ENCODE measurements at regions not wholly inside any gene's neighbourhood (a gene's known extent, or its start where the extent isn't known, plus 50 kb on each side); places are given as distances from the start of the nearest gene placed in this dataset.
"Not testable (repeated sequence)": the region's sequence is repeated elsewhere in the genome, so short reads cannot be mapped to it uniquely, and the experiment has no call there.

- not testable (repeated sequence) for DNase-seq
Observed at GRCh38 chr1:147348592-147348991, 106.1 kb downstream of the CHD1L start.

GRCh38 chr1:147349533-147349932 is 107.0 kb downstream of the CHD1L start:
- no peak for DNase-seq

- no peak for DNase-seq
Observed at GRCh38 chr1:147351140-147351835, 108.8 kb downstream of the CHD1L start.

DNA sequence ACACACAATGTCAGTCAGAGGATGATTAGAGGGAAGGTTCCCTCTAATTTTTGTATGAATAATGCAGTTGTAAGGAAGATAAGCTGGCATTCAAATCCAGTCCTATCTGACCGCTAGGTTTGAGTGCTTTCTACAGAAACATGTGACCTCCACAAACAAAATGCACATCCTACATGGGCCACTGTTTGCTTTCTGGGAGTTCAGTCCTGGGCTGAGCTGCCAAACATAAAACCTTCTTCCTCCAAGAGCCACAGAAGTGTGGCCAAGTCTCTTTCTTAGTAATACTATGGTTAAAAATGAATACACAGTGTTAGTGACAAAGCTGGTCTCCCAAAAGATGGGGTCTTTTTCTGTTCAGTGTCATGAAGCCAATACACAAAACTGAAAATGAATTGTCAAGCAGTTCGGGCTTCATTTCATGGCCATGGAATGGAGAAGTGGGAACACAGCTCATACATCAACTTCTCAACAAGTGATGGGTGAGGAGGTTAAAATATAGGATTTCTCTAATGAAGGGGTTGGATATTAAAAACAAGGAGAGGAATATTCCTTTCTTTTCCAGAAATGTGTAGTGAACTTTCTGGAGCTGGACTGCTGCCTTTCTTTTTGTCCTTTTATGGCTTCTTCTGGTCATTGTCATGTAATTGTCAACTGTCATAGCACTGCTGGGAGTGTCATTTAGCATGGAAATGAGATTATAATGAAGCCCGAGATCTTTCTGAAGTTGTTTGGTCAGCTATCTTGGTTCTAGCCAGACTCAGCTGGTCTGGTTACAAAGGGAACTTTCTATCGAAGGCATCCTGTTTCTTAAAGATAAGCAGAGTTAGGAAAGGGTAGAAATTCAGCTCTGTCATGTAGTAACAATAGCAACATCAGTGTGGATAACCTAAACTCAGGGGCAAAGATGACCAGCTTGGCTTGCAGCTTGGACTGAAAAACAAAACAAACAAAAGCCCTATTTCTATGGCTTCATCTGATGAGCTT is 135.1 kb downstream of the CHD1L start:
- DNase-seq: no peak

DNA sequence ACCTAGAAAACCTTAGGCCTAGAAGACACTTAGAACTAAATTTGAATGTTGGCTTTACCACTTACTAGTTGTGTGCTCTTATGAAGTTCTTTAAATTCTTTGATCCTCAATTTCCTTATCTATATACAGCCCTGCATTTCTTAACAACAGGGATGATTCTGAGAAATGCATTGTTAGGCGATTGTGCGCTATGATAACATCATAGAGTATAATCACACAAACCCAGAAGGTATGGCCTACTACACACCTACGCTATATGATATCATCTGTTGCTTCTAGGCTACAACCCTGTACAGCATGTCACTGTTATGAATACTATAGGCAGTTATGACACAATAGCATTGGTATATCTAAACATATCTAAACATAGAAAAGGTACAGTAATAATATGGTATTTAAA is 137.4 kb downstream of the CHD1L start:
- DNase-seq: no peak

DNA sequence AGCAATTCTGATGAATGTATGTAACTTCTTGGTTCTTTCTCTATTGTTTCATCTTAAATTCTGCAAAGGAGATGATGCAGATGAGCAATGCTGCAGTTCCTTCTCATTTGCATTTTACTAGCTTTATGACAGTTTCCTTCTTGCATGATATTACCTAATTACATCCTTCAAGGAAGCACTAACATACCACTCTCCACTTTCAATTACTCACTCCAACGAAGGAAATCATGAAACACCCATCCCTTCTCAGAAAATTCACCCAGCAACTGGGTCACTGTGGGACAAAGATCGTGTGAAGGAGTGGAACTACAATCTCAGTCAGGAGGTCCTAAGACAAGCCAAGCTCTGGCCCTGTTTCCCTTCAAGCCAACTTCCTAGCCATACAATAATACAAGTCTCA is 142.3 kb downstream of the CHD1L start:
- no peak for DNase-seq

GRCh38 chr1:147388969-147389368 is 146.5 kb downstream of the CHD1L start:
- no peak for DNase-seq

- DNase-seq: peak; percentile 37
Observed at GRCh38 chr1:147389532-147390184, 147.2 kb downstream of the CHD1L start.

GRCh38 chr1:147390185-147390542 is 147.7 kb downstream of the CHD1L start:
- no peak for DNase-seq

DNA sequence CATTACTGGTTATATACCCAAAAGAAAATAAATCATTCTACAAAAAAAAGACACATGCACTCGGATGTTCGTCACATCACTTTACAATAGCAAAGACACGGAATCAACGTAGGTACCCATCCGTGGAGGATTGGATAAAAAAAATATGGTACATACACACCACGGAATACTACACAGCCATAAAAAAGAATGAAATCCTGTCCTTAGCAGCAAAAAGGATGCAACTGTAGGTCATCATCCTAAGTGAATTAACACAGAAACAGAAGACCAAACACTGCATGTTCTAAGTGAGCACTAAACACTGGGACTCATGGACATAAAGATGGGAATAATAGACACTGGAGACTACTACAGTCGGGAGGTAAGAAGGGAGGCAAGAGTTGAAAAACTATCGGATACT is 148.6 kb downstream of the CHD1L start:
- no peak for DNase-seq

DNA sequence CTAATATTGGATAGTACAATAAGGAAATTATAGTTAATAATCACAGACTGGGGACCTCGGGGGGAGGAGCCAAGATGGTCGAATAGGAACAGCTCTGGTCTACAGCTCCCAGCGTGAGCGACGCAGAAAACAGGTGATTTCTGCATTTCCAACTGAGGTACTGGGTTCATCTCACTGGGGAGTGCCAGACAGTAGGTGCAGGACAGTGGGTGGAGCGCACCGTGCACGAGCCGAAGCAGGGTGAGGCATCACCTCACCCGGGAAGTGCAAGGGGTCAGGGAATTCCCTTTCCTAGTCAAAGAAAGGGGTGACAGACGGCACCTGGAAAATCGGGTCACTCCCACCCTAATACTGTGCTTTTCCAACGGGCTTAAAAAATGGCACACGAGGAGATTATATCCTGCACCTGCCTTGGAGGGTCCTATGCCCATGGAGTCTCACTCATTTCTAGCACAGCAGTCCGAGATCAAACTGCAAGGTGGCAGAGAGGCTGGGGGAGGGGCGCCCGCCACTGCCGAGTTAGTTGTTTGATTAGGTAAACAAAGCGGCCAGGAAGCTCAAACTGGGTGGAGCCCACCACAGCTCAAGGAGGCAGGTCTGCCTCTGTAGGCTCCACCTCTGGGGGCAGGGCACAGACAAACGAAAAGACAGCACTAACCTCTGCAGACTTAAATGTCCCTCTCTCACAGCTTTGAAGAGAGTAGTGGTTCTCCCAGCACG is 138.8 kb upstream of the BCL9 start:
- DNase-seq: not testable (repeated sequence)

DNA sequence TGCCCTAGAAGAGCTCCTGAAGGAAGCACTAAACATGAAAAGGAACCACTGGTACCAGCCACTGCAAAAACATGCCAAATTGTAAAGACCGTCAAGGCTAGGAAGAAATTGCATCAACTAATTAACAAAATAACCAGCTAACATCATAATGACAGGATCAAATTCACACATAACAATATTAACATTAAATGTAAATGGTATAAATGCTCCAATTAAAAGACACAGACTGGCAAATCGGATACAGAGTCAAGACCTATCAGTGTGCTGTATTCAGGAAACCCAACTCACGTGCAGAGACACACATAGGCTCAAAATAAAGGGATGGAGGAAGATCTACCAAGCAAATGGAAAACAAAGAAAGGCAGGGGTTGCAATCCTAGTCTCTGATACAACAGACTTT is 137.0 kb upstream of the BCL9 start:
- DNase-seq: not testable (repeated sequence)

DNA sequence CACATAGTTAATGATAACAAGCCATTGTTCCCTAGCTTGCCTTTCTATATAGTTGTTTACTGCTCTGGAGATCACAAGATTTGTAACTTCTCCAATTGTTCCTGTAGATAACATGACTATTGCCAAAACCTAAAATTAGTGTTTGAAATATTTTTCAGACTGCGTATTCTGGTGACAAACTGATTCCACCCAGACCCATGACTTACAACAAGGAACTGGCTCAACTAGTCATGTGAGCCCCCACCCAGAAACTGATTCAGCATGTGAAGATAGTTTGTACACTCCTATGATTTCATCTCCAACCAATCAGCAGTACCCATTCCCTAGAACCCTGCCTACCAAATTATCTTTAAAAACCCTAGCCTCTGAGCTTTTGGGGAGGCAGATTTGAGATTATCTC is 131.4 kb upstream of the BCL9 start:
- no peak for DNase-seq

DNA sequence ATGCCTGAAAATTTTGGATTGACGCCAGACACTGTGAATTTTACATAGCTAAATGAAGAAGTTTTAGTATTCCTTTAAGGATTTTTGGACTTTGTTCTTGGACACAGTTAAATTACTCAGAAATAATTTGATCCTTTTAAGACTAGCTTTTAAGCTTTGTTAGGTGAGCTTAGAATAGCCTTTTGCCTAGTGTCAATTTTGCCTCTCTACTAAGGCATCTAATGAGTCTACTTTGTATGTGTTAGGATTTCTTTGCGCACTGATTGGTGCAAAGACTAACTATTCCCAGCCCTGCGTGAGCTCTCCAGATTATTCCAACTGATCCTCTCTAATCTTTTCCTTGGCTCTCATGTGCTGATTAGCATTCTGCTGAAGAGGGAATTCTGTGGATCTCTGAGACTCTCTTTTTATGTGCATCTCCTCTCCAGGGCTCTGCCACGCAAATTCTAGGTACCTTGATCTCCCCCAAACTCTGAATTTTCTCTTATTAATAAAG is 128.1 kb upstream of the BCL9 start:
- no peak for DNase-seq

- no peak for DNase-seq
Observed at GRCh38 chr1:147414505-147415163, 126.7 kb upstream of the BCL9 start.

GRCh38 chr1:147417024-147417423 is 124.3 kb upstream of the BCL9 start:
- DNase-seq: no peak

DNA sequence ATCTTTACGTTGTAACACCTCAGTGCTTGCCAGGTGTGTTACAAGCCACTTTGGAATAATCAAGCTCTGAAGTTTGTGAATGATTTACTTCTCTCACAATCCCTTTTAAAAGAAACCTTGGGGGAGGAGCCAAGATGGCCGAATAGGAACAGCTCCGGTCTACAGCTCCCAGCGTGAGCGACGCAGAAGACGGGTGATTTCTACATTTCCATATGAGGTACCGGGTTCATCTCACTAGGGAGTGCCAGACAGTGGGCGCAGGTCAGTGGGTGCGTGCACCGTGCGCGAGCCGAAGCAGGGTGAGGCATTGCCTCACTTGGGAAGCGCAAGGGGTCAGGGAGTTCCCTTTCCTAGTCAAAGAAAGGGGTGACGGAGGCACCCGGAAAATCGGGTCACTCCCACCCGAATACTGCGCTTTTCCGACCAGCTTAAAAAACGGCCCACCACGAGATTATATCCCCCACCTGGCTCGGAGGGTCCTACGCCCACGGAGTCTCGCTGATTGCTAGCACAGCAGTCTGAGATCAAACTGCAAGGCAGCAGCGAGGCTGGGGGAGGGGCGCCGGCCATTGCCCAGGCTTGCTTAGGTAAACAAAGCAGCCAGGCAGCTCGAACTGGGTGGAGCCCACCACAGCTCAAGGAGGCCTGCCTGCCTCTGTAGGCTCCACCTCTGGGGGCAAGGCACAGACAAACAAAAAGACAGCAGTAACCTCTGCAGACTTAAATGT is 118.0 kb upstream of the BCL9 start:
- DNase-seq: not testable (repeated sequence)

- DNase-seq: no peak
Observed at GRCh38 chr1:147434921-147435320, 106.4 kb upstream of the BCL9 start.

GRCh38 chr1:147444381-147444780 is 96.9 kb upstream of the BCL9 start:
- DNase-seq: no peak

DNA sequence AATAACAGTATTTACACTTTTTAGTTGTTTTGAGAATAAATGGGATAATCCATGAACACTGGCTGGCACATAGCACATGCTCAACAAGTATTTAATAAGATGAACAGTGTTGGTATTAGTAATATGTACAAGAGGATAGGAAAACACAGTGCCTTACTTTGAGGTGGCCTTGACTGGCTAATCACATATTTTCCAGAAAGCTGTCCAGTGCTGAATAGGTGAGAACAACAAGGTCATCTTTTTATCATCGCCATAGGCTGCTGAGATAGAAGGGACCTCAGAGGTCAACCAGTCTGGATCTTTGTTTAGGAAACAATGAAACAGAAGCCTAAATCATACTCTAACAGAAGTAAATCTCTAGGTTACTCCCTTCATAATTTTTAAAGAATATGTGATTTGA is 89.7 kb upstream of the BCL9 start:
- no peak for DNase-seq

DNA sequence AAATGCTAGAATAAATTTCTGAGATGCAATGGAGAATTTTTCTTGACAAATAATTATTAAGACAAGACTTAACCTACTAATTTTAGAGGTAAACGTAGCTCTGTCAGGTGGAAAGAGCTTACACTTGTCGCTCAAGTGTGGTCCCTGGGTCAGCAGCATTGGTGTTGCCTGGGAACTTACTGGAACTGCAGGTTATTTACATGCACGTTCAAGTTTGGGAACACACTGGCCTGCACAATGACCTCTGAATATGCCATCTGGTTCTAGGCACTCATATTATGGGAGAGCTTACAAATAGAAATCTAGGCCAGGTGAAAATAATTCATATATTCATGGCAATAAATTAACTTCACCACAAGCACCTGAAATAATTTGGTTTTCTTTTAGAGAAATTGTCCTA is 88.5 kb upstream of the BCL9 start:
- no peak for DNase-seq

DNA sequence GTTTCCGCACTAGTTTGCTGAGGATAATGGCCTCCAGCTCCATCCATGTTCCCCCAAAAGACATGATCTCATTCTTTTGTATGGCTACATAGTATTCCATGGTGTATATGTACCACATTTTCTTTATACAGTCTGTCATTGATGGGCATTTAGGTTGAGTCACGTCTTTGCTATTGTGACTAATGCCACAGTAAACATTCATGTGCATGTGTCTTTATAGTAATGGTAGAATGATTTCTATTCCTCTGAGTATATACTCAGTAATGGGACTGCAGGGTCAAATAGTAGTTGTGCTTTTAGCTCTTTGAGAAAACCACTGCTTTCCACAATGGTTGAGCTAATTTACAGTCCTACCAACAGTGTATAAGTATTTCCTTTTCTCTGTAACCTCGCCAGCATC is 78.3 kb upstream of the BCL9 start:
- no peak for DNase-seq

Measured in fibroblast of skin of right quadriceps (primary cell).